ENCODE measurements at regions not wholly inside any gene's neighbourhood (a gene's known extent, or its start where the extent isn't known, plus 50 kb on each side); places are given as distances from the start of the nearest gene placed in this dataset.
"Not testable (repeated sequence)": the region's sequence is repeated elsewhere in the genome, so short reads cannot be mapped to it uniquely, and the experiment has no call there.

- no peak for DNase-seq
Observed at GRCh38 chr1:213417846-213418245, 366.8 kb downstream of the RPS6KC1 start.

GRCh38 chr1:213418268-213419071 is 367.4 kb downstream of the RPS6KC1 start:
- no peak for DNase-seq

GRCh38 chr1:213419401-213420030 is 368.5 kb downstream of the RPS6KC1 start:
- DNase-seq, result no peak

GRCh38 chr1:213421178-213421577 is 370.1 kb downstream of the RPS6KC1 start:
- not testable (repeated sequence) for DNase-seq

GRCh38 chr1:213423041-213423440 is 372.0 kb downstream of the RPS6KC1 start:
- DNase-seq, result no peak

DNA sequence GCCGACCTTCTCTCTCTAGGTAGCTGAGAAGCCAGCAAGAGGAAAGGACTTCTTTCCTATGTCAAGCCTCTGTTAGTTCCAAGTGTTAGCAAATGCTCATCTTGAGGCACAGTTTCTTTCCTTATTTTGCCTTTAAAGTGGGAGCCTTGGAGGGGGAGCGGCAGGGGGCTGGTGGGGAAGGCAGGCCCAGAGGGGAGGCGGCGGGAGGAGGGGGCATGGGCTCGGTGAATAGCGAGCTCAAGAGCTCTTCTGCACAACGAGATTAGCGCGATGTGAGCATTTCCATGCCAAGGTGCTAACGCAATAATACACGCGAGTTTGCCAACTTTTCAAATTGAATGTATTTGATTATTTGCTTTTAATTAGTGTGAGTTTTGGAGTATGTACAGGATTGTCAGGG is 372.6 kb downstream of the RPS6KC1 start:
- no peak for DNase-seq

DNA sequence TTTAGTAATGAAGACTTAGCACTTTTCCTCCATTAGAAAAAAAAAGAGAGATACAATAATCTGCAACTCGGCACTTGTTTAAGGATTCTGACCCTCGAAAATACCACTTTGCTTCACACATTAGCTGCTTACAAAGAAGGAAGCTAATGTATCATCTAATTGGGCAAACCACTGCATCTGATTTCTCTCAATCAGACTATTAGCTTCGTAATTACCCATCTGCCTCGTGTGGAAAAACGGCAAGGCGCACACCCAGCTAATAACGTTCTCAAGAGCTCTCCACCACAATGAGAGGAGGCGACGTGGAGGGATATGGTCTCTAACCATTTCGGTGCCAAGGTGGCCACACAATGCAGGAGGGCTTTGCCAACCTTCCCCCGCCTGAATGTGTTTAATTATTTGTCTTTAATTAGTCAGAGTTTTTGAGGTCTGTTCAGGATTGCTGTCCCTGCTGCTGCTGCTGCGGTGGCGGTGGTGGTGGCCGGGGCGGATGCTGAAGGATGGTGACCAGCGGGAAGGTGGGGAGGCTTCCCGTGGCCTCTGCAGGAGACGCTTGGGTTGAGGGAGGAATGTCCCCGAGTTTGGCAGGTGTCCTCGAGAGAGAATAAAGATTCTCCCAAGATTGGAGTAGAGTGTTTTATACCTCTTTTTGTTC is 374.5 kb downstream of the RPS6KC1 start:
- no peak for DNase-seq

GRCh38 chr1:213429642-213430041 is 378.6 kb downstream of the RPS6KC1 start:
- DNase-seq, result no peak

DNA sequence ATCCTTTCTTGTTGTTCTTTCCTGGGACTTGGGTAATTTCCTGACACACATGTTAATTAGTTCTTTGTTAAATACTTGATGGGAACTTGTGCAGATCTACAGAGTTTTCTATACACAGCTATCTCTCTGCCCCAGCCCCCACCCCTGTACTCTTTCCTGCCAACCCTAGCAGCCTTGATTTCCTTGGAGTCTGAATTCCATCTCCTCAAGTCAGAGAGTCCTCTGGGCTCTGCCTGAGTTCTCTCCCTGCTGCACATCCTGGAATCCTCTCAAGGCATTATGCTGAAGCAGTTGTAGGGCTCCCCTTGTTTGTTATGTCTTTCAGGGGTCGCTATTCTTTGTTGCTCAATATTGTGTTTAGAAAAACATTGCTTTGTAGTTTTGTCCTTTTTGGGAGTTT is 384.7 kb downstream of the RPS6KC1 start:
- DNase-seq, result no peak

- no peak for DNase-seq
Observed at GRCh38 chr1:213438339-213438738, 387.3 kb downstream of the RPS6KC1 start.

- DNase-seq, result no peak
Observed at GRCh38 chr1:213439703-213440102, 388.7 kb downstream of the RPS6KC1 start.

GRCh38 chr1:213440766-213441165 is 389.7 kb downstream of the RPS6KC1 start:
- no peak for DNase-seq

- DNase-seq, result no peak
Observed at GRCh38 chr1:213443415-213443814, 392.4 kb downstream of the RPS6KC1 start.

DNA sequence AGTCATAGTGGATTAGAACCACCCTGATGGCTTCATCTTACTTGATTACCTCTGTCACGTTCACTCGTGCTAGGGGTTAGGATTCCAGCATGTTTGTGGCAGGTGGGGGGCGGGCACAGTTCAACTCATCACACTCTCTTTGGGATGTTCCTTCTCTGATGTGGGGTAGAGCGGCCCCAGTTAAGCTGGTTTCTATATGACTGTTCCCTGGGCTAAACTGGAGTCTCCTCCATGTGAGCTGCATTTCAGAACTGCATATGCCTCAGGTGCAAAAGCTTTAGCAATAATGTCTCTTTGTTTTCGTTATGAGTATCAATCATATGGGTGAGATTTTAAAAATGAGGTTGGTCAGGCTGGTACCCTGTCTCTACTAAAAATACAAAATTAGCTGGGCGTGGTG is 393.2 kb downstream of the RPS6KC1 start:
- peak in 1 of 5 donors; percentile 12 for DNase-seq

GRCh38 chr1:213446496-213446895 is 395.5 kb downstream of the RPS6KC1 start:
- DNase-seq, result no peak

- no peak for DNase-seq
Observed at GRCh38 chr1:213448360-213448759, 397.3 kb downstream of the RPS6KC1 start.

- no peak for DNase-seq
Observed at GRCh38 chr1:213448776-213449175, 397.7 kb downstream of the RPS6KC1 start.

DNA sequence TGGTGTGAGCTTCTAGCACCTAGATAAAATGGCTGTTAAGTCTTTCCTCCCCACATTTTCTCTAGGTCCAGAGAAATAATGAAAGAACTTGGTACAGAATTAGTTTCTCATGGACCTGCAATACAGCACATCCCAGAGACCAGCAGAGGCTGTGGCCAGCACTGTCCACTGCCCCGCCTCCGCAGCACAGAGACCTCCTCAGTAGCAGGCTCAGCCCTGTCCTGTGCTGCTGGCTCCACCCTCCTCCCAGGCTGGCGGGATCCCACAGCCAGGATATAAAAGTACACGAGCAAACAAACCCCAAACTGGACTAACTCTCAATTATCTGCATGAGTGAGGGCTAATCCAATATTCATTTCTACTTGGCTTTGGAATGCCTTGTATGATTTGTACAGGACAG is 401.5 kb downstream of the RPS6KC1 start:
- DNase-seq, result no peak

DNA sequence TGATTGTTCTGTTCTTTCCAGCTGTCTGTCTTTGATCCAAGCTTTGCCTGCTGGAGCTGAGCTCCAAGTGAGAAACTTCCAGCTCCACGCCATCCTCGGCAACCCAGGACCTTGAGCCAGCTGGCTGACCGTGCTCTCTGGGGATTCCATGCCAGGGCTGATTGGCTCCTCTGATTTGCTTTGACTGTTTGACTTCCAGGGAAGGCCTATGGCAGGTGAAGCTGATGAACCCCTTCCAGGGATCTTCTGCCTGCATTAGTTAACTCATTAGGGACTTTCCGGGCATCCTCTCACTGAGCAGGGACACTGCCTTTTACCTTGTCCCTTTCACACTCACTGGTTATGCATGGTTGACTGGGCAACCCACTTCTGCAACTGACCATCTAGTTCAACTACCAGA is 406.1 kb downstream of the RPS6KC1 start:
- DNase-seq, result no peak

- no peak for DNase-seq
Observed at GRCh38 chr1:213457733-213458132, 406.7 kb downstream of the RPS6KC1 start.

- DNase-seq, result not testable (repeated sequence)
Observed at GRCh38 chr1:213462374-213462773, 411.3 kb downstream of the RPS6KC1 start.

DNA sequence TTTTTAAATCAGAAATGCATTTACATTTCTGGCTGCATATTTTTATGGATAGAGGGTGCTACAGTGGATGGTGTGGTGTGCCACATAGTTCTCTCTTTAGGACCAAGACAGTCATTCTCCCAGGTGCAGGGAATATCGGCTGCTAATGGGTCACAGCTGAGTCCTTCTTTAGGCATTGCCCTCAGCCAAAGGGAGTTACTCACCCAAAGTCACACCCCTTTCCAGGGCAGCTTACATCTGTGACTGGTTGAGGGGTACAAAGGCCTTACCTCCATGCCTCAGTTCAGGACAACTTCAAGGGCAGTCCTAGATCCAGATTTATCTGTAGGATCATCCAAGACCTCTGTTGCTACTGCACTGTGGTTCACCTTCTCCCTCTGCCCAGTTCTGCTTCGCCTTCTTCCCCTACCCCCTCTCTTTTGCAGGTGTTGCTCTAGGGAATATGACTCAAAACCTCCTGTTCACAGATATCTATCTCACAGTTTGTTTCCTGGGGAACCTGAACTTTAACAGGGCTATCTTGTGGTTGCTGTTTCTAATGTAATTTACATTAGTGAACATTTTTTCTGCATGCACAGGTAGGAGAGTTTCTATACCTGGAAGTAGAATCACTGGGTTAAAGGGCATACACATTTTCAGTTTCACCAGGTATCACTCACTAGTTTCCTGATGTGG is 413.9 kb downstream of the RPS6KC1 start:
- no peak for DNase-seq

GRCh38 chr1:213466541-213466940 is 415.5 kb downstream of the RPS6KC1 start:
- no peak for DNase-seq
